ENCODE measurements at regions not wholly inside any gene's neighbourhood (a gene's known extent, or its start where the extent isn't known, plus 50 kb on each side); places are given as distances from the start of the nearest gene placed in this dataset.
"Not testable (repeated sequence)": the region's sequence is repeated elsewhere in the genome, so short reads cannot be mapped to it uniquely, and the experiment has no call there.

DNA sequence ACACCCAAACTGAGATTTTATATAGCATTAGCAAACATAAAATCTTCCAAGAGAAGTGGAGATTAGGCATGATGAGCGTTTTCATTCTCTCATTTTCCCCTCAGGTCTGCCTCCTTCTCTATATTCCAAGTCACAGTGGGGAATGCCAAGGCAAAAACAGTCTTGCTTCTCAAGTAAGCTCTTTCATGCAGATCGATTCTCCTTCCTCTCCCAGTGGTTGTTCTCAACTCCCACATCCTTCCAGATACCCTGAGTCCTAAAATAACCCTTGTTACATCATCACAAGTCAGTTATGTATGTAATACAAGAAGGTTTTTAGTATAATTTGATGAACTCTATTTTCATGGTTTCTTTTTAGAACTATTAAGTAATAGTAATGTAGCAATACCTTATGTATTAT is 150.6 kb downstream of the TXNL1 start:
- no peak for DNase-seq

DNA sequence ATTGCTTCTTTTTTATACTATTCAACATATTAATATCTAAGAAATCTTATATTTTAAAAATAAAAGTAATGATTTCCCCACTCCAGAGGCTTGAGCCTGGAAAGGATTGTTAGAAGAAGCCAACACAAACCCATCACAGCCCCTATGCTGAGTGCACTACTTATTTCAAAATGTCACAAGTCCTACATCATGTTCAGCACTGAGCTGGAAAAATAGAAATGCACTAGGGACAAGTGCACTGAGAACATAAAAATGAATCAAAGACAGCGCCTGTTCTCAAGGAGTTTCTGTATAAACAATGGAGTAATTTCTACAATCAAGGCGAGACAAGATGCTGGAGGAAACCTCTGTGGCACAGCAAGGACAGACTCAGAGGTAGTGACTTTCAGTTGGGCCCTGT is 155.0 kb downstream of the TXNL1 start:
- no peak for DNase-seq

DNA sequence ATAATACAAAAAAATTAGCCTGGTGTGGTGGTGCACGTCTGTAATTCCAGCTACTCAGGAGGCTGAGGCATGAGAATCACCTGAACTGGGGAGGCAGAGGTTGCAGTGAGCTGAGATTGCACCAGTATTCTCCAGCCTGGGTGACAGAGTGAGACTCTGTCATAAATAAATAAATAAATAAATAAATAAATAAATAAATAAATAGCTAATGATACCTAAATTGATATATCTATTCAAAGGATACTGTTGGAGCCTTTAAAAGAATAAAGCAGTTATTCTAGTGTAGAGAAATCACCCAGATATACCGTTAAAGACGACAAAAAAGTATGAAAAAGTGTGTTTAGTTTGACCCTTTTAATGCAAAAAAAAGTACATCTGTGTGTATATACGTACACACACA is 155.6 kb downstream of the TXNL1 start:
- not testable (repeated sequence) for DNase-seq

DNA sequence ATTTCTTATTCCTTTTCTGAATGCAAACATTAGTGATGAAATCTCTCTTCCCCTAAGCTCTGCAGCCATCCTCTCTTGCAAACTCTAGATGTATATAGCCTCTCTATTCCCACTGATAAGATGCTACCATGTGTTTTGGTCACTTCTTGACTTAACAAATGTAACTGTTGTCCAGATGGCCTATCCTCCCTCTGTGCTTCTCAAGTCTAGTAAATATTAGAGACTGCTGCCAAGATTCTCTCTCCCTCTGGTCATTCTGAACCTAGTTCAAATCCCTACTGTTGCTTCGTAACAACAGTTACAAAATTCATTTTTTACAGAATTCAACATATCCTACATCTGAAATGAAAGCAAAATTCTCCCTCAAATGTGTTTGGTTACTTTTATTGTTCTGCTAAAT is 156.6 kb downstream of the TXNL1 start:
- no peak for DNase-seq

DNA sequence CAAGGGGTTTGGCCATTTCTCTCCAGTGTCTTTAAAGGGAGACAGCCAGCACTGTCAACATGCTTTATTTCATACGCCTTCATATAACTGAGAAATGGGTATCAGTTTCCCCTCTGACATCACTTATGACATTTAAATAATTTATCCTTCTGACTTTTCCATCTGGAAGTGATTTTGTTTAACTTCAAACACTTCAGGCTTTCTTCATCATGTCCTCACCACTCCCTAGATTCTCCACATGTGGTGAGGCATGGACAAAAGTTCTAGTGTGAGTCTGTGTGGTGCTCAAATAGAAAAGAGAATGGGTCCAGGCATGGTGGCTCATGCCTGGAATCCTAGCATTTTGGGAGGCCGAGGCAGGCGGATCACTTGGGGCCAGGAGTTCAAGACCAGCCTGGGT is 158.6 kb downstream of the TXNL1 start:
- DNase-seq = no peak

DNA sequence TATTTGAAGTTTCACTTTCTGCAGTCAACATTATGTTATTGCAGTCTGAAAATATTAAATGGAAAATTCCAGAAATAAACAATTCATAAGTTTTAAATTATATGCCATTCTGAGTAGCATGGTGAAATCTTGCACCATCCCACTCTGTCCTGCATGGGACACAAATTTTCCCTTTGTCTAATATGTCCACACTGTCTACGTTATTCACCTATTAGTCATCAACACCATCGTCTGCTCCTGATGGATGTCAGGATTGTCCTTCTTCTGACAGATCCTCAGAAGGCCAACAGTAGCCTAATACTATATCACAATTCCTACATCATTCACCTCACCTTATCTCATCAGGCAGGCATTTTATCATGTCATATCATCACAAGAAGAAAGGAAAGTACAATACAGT is 163.1 kb downstream of the TXNL1 start:
- no peak for DNase-seq

DNA sequence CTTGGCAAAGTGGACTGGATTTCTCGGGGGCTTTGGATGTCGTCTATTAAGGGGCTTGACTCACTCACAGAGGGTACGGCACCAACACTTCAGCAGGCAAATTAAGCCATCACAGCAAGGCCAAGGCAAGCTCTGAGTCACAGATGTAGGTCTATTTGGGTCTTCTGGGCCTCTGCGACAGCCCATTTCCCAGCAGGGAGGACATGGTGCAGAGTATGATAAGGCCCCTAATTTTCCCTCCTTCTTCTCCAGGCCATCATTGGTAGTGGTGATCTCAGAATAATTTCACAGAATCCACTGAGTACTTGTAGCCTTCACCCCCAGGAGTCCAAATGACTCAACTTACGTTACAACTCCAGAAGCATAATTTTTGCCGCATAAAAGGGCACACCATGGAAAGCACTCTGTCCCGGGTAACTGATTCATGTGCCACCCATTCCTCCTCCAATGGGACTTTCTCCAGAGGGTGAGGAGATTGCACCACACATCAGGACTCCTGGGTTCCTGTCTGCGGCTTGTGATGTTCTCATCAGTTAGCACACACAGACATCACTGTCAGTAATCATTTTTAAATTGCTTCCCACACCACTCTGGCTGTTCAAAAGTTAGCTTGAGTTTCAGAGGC is 164.9 kb downstream of the TXNL1 start:
- no peak for DNase-seq

DNA sequence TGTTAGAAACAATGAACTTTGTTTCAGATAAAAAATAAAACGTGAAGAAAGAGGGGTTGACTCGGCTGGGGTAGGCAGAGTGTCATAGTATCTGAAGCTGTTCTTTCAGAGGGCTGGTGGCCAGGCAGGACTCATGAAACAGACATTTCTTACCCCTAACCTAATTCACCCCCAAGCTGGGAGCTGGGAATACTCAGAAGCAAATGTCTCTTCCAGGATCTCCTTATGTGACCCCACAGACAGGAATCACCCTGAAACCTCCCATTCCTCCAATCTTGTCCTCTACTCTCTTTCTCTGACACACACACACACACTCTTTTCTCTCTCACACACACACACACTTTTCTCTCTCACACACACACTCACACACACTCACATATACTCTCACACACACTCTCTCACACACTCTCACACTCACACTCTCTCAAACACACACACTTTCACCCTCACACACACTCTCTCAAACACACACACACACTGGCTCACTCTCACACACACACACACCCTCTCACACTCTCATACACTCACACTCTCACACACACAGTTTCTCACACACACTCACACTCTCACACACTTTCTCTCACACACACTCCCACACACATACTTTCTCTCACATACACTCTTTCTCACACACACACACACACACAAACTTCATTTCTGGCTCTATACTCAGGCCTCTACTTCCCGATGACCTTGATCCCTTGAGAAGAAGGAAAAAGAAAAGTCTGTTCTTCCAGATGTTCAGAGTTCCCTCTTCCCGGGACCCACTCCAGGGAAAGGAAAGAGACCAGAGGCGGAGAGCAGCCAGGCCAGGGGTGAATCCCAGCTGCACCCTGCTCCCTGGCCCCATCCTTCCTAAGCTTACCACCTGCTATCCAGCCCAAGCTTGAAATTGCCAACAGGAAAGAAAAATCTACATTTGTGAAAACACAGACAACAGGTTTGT is 167.7 kb downstream of the TXNL1 start:
- no peak for DNase-seq

DNA sequence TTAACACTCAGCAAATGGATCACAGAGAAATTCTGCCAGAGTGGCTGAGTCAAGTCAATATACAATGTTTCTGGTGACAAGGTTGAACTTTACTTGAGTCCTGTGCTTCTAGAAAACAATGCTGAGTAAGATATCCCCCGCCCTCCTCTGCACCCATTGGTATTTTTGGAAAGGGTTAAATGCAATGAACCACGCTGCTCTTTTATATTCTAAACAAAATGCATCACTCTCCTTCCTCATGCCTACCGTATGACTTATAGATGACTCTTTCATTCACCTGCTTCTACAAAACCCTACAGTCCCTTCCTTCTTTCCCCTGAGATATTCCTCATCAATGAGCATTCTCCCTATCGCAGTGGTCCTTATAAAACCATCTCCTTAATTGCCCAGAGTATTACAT is 168.8 kb downstream of the TXNL1 start:
- DNase-seq = no peak

DNA sequence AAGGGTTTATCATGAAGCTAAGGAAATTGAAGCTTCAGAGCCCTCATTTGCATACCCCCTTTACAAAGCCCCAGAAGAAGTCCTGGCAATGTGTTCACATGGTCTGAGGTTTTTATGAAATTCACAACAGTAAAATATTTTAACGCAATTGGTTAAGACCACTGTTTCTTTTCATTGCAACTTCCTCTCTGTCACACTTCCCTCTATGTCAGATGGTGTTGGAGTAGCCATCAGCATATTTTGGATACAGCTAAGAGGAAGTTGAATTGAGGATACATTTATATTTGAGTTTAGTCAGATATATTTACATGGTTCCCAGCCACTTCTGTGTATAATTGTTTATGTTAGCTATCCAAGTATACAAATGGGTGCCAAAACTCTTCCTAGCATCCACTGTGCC is 170.0 kb downstream of the TXNL1 start:
- no peak for DNase-seq

DNA sequence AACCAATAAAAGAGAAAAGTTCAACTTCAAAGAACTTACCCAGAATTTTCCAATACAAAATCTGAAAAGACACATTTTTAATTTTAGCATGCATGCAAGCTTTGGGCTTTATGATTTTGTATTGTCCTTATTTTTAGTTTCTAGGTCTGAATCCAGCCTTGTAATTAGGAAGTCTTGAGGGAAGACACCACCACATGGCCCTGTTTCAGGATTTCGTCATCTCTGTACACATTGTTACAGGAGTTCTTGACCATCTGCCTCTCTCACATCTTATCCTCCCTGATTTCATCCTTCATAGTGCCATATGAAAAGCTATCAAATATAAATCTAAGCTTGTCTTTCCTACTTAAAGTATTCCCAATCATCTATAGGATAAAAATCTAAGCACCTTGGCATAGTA is 176.1 kb downstream of the TXNL1 start:
- DNase-seq = no peak

DNA sequence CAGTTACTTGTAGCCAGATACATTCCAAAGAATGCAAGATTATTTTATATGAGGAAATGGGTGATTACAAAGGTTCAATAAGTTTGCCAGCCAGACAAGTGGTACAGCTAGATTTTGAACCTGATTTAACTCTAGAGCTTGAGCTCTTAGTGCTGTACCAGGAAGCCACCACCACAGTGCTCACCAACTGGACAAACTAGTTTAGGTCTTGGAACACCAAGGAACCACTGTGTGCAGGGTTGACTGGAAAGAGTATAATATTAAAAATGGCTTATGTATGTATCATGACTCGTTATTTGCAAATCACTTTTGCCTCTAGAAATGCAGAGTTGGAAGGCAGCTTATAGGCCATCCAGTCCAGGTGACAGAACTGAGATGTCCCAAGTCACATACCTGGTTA is 177.2 kb downstream of the TXNL1 start:
- DNase-seq = no peak

DNA sequence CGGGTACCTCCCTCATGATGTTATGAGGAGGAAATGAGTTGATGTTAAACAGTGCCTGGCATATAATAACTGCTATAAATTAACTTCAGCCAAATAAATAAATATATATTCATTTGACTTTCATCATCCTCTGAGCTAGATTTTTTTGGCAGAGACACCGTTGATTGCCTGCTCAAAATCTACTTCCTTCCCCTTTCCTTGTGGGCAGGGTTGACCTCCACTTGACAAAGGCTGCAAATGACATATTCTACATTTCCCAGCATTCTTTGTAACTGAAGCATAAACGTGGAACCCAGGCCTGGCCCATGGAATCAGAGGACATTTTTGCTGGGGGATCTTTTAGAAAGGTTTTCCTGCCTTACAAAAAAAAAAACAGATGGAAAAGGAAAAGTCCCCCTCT is 177.8 kb downstream of the TXNL1 start:
- DNase-seq = no peak

DNA sequence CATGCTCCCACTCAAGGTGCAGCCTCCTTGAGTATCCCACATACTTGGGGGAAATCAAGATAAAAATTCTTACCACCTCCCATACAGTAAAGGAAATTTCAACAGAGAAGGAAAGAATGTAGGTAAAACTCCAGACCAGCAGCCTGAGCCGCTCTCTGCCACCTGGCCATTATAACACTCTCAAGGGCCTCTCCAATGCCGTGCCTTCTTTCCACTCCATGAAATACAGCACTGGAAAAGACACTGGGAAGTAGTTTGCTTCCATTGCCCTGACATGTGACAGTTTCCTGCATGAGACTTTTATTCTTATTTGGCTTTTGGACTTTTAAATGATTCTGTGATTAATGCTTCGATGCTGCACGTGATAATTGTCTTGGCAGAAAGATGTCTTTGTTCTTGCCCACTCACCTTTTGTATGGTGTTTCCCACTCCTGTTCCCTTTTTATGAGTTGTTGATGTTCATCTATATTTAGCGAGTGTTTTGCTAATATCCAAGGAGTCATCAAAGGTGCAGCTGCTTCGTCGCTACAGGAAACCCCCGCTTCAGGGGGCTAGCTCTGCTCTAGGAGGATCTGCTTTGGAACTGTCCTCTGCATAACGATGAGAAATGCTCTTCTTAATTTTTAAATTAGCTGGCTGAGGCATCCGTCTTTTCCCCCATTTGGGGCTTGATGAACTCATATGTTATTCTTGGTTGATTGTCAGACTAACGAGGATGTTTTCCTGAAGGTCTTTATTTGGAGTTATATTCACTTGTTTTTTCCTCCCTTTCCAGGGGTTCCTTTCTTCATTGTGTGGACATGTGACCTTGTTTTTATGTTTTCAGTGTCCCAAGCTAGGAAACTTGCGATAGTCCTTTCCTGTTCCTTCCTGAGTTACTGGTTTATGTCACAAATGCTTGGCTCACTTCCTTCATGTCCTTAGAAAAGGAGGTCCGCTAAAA is 179.4 kb downstream of the TXNL1 start:
- peak; percentile 30 for DNase-seq

DNA sequence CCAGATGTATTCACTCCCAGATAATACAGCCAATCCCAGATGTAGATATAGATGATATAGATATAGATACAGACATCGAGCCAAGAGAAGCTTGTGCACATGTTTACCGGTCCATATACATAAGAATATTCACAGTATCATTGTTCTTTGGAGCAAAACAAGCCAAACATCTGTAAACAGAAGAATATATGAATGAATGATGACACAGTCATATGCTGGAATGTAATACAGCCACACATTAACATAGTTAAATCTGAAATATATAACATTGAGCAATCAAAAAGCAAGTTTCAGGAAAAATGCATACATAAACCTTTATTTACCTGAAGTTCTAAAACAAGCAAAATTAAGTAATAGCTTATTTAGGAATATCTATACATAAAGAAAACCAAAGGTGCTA is 182.5 kb downstream of the TXNL1 start:
- DNase-seq = no peak

DNA sequence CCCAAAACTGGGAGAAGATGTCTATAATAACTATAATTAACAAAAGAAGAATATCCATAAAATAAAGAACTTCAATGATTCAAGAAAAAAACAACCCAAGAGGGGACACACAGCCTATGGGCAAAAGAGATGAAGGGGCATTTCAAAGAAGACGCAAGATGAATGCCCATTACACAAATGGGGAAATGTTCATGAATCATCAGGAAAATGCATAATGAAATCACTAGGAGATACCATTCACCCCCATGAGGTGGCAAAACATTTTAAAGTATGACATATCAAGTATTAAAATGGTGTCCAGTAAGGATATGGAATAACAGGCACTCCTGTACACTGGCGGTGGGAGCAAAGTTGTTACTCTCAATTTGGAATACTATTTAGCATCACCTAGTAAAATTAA is 183.3 kb downstream of the TXNL1 start:
- no peak for DNase-seq

DNA sequence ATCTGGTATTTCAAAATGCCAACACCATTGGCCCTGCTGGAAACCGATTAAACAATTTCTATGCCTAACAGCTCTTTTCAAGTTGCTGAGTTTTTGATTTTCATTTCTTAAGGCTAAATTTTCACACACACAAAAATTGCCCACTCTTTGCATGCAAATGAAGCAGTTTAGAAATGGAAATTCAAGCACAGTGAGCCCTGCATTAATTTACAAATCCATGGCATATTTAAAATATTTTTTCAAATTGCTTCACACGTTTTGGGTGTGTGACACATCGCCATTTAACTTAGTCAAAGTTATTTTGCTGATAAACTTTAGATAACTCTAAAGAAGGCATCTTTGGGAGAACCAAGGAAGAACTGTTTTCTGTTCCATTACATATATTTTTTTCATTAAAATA is 184.8 kb downstream of the TXNL1 start:
- no peak for DNase-seq

DNA sequence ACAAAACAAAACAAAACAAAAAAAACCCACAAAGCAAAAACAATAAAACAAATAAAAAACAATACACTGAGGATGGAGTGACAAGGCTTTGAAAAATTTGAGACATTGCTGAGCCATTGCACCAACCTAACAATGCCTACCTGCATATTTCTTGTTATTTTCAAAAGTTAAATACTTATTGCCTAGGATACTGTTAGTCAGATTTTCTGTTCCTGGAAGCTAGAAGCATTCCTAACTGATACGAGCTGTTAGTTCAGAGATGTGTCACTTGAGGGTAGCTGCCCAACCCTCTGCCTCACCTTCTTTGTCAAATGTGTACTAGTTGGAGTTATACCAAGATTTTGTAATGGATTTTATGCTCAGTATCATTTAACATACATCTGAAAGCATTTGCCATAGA is 187.2 kb downstream of the TXNL1 start:
- no peak for DNase-seq

DNA sequence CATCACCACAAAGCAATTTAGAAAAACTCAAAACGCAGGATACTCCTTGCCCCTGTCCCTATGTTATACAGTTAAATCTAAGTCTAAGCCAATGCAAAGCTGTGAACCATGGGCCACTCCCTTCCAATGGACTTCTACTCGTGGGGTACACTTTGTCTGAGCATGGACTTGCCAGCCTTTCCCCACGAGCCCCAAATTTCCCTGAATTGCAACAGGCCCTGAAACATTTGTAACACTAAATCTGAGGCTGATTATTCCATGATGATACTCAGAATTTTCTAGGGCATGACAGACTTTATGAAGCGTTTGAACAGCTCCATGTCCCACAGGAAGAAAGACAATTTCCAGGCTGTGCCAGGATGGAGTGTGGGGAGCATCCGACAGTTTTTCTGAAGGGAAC is 189.6 kb downstream of the TXNL1 start:
- no peak for DNase-seq

DNA sequence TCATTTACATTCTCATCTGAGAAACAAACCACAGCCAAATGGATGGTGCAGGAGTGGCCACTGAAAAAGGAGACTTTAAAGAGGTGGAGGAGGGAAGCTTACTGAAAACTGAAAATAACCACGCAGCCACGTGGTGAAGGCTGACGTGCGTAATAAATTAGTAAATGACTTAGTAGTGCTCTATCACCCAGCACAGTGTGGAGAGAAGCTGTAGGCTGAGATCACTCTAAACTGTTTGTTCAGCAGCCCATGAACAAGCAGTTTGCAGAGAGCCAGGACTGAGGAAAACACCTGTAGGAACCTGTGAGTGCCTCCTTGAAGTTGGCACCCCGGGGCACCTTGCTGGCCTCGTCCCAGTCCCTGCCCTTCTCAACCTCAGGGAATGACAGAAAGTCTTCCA is 193.0 kb downstream of the TXNL1 start:
- DNase-seq = peak; percentile 37

DNA sequence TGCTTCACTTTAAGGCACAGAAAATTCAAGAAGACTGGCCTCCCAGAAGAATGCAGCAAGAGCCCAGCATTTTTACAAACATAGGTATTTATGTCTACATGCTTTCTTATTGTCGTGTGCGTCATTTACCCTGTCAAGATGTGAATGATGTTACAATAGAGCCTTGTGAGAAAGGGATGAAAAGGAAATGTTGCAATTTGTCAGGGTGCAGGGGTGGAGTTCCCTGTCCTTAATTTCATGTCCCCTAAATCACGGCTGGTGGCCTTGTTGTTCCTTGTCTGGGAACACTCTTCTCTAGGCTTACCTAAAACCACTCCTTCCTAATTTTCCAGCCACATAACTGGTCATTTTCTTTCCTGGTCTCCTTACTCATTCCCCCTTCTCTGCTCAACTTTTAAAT is 194.2 kb downstream of the TXNL1 start:
- DNase-seq = no peak

DNA sequence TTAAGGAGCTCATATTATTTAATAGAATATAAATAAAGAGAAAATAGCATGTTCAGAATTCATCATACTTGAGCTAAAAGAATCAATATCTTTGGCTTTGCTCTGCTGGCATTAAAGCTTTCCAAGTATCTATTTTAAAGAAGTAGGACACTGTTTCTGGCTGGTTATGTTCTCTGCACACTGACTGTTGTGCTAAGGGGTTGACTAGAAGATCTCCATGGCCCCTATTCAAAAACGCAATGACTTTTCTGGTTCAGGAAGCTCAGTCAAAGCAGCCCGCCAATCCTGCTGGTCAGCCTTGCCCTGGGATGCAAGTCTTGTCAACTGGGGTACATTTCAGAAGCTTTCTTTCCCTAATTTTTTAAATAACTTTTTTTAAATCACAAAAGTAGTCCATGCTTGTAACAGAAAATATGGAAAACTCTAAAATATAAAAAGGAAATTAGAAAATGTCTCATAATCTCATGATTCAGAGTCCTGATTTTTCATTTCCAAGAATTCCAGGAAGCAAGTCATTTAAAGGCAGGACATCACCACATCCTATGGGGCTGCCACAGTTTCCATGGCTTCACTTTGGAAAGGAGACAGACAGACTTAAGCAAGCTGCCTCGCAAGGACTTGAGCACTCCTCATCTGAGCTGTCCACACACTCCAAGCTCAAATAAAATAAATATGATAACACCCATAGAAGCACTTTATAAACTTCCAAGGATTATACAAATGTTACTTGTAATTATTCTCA is 195.1 kb downstream of the TXNL1 start:
- no peak for DNase-seq

DNA sequence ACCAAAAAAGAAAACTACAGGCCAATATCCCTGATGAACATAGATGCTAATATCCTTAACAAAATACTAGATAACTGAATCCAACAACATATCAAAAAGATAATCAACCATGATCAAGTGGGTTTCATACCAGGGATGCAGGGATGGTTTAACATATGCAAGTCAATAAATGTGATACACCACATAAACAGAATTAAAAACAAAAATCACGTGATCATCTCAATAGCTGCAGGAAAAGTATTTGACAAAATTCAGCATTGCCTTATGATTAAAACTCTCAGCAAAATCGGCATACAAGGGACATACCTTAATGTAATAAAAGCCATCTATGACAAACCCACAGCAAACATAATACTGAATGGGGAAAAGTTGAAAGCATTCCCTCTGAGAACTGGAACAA is 199.9 kb downstream of the TXNL1 start:
- not testable (repeated sequence) for DNase-seq
